T-helper 2 cell (primary cell): ENCODE measurements at regions not wholly inside any gene's neighbourhood (a gene's known extent, or its start where the extent isn't known, plus 50 kb on each side); places are given as distances from the start of the nearest gene placed in this dataset.

Source experiments
- DNase-seq, 5 experiments: peaks; one replicate each; pipeline versions ENCODE4 v3.0.0 to v3.0.0-alpha.2; 2012 to 2022

DNA sequence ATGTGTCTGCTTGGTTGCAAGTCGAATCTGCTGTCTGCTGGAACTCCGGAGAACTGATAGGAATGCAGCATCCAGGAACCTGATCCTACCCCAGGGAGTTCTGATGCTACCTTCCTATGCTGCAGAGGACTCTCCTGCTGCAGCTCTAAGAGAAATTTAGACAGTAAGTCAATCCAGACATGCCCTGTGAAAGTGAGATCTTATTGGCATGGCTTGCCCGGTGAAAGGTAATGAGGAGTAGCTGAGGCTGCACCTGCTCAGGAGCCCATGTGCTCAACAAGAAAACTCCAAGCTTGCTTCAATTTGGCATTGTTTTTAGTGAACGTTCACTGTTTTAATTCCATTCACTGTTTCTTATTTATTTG lies 217.3 kb upstream of the SERP2 start:
- DNase-seq: no peak

DNA sequence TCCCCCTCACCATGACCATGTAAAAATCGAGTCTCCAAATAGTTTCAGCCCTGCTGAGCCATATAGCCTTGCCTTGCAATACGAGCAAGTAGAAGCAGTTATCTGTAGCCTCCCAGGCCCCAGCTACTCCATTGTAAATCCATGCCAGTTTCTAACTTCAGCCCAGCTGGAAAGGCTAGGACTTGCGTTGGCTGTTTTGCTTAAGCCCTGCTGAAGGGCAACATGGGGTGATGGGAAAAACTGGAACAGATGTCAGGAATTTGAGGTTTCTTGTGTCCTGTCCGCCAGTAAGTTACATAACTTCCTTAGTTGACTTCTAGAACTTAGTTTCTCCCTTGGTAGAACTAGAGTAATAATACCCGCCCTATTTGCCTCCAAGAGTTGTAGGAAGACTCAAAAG lies 216.0 kb upstream of the SERP2 start:
- no peak for DNase-seq

DNA sequence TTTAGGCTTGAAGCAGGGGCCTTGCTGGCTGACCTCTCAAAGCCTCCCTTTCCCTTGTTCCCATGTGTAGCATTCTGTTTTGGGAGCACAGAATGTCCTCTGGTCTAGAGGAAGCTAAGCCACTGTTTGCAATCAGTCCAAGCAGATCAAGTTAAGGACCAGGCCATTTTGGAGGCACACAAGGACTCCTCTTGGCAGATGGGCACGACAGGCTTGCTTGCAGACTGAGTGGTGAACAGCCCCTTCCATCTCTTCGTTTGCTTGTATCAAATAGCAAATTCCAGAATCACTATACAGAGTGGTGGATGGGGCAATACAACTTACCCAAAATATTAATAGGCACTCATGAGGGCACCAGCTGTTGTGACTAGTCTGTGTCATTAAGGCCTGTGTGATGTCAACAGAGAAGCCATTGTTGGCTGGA lies 215.5 kb upstream of the SERP2 start:
- DNase-seq: no peak

DNA sequence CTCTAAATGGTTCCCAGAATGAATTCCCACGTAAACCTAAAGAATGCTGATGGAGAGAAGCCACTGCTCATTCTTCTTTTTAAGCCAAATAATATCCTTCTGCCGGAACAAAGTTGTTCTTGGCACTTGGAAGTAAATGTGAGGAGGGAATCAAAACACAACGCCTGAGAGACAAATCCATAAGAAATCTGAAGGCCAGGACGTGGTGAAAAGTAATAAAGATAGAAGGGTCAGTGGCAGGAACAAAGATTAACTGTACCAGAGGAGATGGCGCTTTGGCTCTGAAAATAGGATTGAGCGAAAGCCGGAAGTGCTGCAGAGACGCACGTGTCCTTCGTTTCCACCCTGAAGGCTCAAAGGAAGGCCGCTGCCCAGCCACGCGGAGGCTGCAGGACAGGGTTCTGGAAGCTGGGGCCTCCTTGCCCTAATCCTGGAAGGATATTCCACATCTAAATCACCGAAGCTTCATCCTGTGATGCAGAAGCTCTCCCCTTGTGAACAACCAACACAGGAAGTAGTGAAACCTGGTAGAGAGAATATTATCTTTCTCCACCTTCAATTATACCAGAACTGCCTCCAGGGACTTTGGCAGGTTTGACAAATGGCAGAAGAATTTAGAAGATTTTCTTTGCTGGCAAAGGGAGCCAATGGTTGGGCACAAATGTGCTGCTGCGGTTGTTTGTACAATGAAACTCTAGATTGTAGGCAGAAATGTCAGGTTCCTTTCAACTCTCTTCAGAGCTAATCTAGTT lies 214.6 kb upstream of the SERP2 start:
- no peak for DNase-seq

DNA sequence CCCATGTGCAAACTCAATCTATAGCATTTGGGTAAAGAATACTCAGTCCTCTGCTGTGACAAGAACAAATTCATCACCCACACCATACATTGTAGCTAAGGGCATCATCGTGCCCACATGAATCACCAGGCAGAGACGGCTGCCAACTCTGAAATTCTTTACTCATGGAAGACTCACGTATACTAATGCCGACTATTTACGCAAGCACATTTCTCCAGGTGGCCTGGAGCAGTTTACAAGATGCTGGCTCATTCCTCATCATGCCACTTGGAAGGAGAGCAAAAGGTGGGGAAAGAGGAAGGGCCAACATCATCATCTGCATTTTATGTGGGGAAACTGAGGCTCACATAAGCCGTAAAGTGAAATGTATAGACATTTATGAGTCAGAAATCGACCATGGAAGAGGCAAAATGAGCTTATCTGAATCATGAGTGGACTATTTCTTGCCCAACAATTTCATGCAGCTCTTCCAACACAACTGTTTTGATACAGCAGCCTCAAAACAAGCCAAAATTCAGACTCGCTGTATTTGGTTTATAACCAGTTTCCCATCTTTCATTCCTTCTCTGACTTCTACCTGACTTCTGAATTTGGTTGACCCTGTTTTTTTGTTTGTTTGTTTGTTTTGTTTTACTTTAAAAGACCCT lies 213.9 kb upstream of the SERP2 start:
- DNase-seq: no peak

DNA sequence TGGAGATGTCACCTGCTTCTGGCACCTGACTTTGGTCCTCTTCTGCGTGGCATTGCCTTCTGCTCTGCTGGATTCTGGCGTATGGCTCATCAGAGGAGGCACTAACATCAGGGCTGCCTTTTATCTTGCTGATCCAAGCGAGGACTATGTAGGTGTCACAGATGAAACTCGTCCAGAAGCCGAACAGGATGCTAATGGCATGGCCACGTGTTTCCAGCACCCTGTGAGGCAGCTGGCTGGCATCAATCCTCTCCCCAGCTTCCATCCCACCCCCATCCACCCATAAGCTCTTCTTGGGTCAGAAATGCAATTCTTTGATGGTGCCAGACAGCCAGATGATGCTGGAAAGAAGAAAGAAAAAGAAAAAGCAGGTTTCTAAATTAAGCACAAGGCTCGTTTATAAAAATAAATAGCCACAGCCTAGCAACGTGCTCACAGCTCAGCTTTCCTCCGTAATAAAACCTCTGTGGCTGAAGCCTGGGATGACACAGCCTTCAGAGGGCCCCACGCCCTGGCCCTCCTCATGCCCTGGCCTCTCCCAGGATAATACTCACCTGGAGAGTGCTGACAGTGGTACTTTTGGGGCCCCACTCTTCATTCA lies 212.9 kb upstream of the SERP2 start:
- DNase-seq: no peak

DNA sequence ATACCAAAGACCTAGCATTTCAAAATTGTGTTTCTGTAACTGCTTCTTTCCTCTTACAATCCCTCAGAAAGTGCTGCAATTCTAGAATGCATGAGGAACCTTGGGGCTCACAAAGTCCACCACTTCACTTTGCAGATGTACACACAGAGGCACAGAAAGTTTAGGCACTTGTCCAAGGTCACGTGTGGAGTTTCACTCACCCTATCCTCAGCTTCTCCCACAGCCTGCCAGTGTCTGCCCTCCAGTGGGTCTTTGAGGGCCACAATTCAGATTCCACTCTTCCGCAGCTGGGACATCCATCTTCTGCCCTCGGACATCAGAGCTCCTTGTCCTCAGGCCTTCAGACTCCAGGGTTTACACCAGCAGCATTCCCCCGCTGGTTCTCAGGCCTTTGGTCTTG lies 210.5 kb upstream of the SERP2 start:
- no peak for DNase-seq

DNA sequence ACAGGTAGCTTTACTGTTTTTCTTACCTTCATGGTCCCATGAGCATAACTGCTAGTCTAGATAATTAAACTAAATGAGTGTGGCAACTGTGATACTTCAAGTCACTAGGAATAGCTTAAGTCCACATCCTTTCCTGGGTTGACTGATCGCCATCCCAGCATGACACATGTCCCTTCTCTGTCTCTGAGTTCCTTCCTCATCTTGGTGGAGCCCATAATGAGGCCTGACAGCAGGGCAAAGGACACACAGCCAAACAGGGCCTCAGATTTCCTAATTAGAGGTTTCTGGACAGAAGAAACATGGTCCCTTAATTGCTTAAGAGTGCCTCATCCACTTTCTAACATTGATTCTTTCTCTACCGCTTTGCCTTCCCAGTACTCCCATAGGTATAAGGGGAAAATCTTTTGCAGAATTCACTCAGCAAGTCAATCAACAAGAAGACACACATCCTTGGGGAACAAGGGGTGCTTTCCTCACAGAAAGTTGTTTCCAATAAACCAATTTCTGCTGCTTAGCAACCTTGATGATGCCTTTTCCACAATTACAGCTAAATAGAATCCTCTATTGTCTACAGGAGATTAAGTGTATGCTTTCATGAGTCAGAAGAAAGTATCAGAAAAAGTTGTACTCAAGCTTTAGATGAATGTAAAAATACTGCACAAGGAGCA lies 208.3 kb upstream of the SERP2 start:
- DNase-seq: no peak

DNA sequence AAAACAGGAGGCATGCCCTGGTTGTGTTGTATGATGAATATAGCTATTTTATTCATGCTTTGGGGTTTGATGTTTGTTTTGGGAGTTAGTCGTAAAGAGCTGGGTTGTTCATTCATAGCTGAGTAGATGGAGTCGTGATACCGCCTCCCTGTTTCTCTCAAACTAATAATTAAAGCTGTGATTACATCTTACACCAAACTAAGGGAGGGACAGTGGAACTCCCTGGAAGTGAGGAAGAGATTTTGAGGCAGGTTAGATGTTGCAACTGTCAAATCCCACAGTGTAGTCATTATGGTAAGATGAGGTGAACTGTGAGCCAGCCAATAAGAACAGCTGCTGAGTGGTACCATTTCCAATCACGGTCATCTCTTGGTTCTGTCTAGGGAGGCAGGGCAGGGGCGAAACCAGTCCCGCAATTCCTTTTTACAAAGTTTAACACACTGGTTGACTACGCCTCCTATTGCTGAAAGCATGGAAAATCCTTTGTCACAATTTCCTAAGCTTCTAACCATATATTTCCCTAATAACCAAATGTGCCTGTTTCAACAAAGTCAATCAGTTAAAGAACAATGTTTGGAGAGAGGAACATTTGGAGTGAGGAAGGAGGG lies 207.6 kb upstream of the SERP2 start:
- no peak for DNase-seq

DNA sequence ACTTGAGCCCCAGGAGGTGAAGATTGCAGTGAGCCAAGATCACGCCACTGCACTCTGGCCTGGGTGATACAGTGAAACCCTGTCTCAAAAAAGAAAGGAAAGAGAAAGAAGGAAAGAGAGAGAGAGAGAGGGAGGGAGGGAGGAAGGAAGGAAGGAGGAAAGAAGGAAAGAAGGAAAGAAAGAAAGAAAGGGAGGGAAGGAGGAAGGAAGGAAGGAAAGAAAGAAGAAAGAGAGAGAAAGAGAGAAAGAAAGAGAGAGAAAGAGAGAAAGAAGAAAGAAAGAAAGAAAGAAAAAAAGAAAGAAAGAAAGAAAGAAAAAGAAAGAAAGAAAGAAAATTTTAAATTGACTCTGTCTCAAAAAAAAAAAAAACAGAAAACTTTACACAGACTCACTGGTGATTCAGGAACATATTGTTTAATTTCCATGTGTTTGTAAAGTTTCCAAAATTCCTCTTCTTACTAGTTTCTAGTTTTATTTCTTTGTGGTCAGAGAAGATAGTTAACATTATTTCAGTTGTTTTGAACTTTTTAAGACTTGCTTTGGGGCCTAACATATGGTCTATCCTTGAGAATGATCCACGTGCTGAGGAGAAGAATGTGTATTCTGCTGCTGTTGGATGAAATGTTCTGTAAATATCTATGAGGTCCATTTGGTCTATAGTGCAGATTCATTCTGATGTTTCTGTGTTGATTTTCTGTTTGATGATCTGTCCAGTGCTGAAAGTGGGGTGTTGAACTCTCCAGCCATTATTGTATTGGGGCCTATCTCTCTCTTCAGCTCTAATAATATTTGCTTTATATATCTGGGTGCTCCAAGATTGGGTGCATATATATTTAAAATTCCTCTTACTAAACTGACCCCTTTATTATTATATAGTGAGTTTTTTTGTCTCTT lies 204.4 kb upstream of the SERP2 start:
- DNase-seq: no peak

DNA sequence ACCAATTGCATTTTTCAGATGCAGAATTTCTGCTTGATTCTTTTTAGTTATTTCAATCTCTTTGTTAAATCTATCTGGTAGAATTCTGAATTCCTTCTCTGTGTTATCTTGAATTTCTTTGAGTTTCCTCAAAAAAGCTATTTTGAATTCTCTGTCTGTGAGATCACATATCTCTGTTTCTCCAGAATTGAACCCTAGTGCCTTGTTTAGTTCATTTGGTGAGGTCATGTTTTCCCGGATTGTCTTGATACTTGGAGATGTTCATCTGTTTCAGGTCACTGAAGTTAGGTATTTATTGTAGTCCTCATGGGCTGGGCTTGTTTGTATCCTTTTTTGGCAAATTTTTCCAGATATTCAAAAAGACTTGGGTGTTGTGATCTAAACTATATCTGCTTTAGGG lies 202.9 kb upstream of the SERP2 start:
- DNase-seq: no peak

DNA sequence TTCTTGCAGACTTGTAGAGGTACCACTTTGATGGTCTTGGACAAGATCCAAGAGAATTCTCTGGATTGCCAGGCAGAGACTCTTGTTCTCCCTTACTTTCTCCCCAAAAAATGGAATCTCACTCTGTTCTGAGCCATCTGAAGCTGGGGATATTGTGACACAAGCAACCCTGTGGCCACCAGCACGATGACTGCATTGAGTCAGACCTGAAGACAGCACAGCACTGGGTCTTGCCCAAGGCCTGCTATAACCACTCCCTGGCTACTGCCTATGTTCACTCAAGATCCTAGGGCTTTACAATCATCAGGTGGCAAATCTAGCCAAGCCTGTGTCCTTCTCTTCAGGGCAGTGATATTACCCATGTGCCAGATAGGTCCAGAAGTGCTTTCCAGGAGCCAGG lies 202.5 kb upstream of the SERP2 start:
- no peak for DNase-seq

DNA sequence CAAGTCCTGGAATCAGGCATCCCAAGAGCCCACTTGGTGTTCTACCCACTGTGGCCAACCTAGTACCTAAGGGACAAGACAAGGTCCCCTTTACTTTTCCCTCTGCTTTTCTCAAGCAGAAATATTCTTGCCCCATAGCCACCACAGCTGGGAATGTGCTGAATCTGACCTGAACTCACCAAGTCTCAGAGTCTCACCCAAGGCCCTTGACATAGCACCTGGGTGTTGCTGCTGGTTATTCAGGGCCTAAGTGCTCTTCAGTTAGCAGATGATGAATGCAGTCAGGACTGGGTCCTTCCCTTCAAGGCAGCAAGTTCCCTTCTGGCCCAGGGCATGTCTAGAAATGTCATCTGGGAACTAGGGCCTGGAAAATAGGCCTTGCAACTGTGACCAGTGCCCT lies 201.8 kb upstream of the SERP2 start:
- no peak for DNase-seq

DNA sequence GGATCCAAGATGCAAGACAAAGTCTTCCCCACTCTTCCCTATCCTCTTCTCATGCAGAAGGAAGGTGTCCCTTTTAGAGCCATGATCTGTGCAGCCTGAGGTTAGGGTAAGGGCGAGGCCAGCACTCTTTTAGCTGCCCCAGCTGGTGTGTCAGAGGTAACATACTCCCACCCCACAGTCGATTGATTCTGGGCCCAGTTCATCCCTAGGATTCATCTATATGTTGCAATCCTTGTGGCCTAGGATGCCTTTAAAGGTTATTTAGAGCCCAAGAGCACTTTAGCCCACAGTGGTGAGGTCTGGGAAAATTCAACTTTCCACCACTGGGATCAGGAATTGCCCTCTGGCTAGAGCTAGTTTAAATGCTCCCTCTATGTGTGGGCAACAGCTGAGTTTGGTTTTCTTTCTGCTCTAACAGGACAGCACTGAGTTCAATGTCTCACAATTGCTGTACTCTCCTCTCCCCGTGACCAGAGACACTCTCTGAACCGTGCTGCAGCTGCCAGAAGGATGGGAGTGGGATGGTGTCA lies 201.3 kb upstream of the SERP2 start:
- no peak for DNase-seq

DNA sequence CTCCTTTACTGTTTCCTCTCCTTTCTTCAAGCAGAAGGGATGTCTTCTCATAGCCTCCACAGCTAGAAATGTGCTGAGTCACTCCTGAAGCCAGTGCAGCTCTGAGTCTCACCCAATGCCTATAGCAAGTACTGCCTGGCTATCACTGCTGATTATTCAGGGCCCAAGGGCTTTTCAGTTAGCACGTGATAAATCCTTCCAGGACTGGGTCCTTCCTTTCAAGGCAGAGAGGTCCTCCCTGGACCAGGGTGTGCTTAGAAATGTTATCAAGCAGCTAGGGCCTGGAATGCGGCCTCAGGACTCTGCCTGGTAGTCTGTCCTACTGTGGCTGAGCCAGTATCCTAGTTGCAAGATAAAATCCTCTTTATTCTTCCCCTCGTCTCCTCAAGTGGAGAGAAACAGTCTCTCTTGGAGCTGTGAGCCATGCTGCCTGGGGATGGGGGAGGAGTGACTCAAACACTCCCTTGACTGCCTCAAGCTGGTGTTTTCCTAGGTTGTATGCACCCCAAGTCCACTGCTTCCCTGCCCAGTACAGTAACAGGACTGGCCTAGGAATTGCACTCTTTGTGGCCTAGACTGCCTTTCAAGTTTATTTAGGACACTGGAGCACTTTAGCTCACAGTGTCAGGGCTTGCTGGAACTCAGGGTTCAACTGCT lies 198.7 kb upstream of the SERP2 start:
- peak in 1 of 5 experiments; percentile 16 for DNase-seq

DNA sequence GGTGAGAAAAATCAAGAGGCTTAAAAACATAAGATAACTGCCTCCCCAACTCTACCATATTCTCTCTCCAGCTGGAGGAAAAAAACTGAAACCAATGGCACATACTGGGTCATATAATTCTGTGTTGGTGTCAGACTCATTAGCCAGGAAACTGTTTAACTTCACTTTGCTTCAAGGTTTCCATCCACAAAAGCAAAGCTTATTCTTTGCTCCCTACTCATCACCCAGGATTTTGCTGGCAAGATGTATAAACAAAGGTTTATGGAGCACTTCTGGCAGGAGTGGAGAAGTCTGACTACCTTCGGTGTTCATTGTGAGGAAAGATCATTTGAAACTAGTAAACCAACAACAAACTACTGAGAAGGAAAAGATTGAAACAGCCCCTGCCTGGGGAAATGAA lies 197.5 kb upstream of the SERP2 start:
- no peak for DNase-seq

DNA sequence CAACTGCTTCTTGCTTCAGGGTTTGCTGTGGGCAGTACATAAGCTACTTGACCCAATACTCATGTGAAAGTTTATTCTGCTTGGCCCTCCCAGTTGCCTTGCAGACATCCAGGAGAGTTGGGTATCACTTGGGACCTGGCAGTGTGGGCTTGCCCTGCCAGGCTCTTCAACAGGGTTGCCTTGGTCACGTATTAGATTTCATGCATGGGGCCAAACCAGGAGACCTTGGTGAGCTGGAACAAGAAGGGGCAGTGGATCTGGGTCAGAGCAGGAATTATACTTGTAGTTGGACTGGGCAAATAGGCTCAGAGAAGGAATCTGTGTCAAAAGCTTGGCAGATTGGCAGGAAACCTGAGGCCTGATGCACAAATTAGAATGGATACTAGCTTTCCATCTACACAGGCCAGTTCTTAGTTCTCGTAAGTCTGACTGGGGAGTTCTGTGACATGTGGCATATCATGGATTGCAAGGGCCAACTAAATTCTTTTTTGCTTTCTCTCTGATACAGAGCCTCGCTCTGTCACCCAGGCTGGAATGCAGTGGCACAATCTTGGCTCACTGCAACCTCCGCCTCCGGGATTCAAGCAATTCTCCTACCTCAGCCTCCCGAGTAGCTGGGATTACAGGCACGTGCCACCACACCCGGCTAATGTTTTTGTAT lies 192.6 kb upstream of the SERP2 start:
- no peak for DNase-seq

DNA sequence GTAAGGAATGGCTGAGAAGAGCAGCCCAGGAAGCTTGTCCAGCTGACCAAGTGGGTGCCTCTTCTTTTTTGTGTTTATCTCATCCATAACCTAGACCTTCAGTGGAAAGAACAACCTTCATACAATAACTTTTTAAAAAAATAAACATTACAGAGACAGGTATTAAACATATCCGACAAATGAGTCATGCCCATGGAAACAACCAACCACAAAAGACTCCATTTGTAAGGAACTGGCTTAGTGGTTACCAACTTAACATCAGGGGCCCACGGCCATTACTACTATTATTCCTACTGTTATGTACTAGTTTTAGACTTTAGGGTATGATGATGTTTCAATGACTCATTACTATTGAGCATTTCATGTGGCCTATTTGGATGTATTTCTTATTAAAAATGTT lies 191.7 kb upstream of the SERP2 start:
- DNase-seq: no peak

DNA sequence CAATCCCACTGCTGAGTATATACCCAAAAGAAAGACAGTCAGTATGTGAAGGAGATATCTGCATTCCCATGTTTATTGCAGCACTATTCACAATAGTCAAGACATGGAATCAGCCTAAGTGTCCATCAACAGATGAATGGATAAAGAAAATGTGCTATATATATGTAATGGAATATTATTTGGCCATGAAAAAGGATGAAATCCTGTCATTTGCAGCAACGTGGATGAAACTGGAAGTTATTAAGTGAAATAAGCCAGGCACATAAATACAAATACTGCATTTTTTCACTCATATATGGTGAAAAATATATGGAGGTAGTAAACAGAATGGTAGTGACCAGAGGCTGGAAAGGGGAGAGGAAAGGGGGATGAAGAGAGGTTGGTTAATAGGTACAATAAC lies 188.9 kb upstream of the SERP2 start:
- DNase-seq: no peak

DNA sequence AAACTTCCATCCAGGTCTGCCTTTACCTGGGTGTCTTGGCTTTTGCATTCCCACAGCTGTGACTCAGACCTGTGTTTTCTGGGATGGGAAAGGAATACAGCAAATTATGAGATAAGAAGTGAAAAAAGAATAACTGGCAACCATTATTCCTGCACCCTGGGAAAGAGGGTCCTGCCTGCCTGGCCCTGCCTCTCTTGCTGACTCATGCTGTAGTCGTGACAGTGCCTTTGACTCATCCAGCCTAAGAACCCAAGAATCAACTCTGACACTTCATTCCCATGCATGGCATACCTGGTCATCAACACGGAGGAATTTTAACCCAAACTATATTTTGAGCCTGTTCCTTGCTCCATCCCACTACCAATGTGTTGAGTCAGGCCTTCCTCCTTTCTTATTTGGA lies 185.4 kb upstream of the SERP2 start:
- DNase-seq: no peak

DNA sequence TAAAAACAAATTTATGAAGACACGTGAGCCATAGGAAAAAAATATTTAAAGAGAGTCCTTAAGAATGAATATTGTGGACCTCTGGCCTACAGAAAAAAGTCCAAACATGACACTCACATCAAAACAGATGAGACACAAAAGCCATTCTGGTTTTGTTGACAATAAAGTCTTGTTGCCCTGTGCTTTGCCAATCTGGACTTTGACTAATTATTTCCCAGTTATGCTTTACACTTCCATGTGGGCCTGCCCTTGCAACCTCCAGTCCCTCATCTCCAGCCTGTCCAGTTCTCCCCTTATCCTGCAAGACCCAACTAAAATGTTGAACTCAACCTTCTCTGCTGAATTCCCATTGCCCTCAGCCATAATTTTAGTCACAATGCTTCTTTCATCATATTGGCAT lies 184.5 kb upstream of the SERP2 start:
- DNase-seq: no peak
